GM12878 (cell line): ENCODE measurements at regions not wholly inside any gene's neighbourhood (a gene's known extent, or its start where the extent isn't known, plus 50 kb on each side); places are given as distances from the start of the nearest gene placed in this dataset.

Experiments
- ATAC-seq: fragments of 200-7000 bp; cut with Tn5 transposase; 3 replicates; pipeline ENCODE4 v1.9.1; 2020; ENCODE audit warnings: mild to moderate bottlenecking, moderate library complexity
- BruUV-seq: library from RNA; stranded (reverse); fragments of 400-500 nt; replicated peaks from 2 replicates; lab custom pipeline; 2021; lab: Mats Ljungman, UMichigan
- CTCF ChIA-PET: fragments of 300-600 bp; sonication (Branson Sonifier 250); formaldehyde crosslinking; extraction: SDS; loops from one replicate; lab custom pipeline; 2021; ENCODE audit warnings: inconsistent platforms; lab: Yijun Ruan, JAX
- POLR2A ChIA-PET: fragments of 350-600 bp; formaldehyde crosslinking; extraction: SDS; loops from one replicate; lab custom pipeline; 2021; ENCODE audit warnings: inconsistent platforms; lab: Charles Lee
- RAD21 ChIA-PET: fragments of 300-600 bp; sonication (Branson Sonifier 250); formaldehyde crosslinking; loops from one replicate; lab custom pipeline; 2023; ENCODE audit warnings: antibody characterized with exemption; ENCODE audit not compliant: unreplicated experiment; lab: Charles Lee
- SMC1A ChIA-PET: fragments of 300-600 bp; sonication (Branson Sonifier 250); formaldehyde crosslinking; loops from one replicate; lab custom pipeline; 2023; ENCODE audit not compliant: unreplicated experiment, uncharacterized antibody; lab: Charles Lee
- DNase-seq: peaks from one replicate; pipeline ENCODE4 v3.0.0-alpha.2; 2011; ENCODE audit warnings: low read depth, low spot score
- FAIRE-seq: peaks from 3 replicates; lab custom pipeline; 2011; peaks lifted over from hg19 to GRCh38; lab: Jason Lieb, UNC
- H2AFZ ChIP-seq: 2 replicates; pipeline ENCODE4 v1.6.0; 2011; ENCODE audit warnings: low read depth, low read length, control low read depth; ENCODE audit not compliant: control insufficient read depth
- H3K27ac ChIP-seq: 2 replicates; pipeline ENCODE4 v1.5.1; 2011; ENCODE audit warnings: control low read depth; ENCODE audit not compliant: control insufficient read depth, insufficient read depth
- H3K27me3 ChIP-seq, 2 experiments: replicated peaks in 1 of 2; 2 replicates each; pipeline versions ENCODE4 v1.6.0 to v1.6.1; 2011; ENCODE audit warnings: low read length in 1 of 2; ENCODE audit not compliant: control insufficient read depth in 2 of 2, insufficient read depth in 2 of 2
- H3K36me3 ChIP-seq, 2 experiments: 2 replicates each; pipeline ENCODE4 v1.5.1; 2011; ENCODE audit warnings: low read length in 1 of 2; ENCODE audit not compliant: control insufficient read depth in 2 of 2, insufficient read depth in 2 of 2
- H3K4me1 ChIP-seq: 2 replicates; pipeline ENCODE4 v1.6.1; 2011; ENCODE audit warnings: mild to moderate bottlenecking, low read length, moderate library complexity, mixed read lengths; ENCODE audit not compliant: control insufficient read depth, insufficient read depth
- H3K4me2 ChIP-seq: 2 replicates; pipeline ENCODE4 v1.6.0; 2011; ENCODE audit warnings: control low read depth; ENCODE audit not compliant: control insufficient read depth, insufficient read depth
- H3K4me3 ChIP-seq: fragments of 200-600 bp; sonication (generic); 2 replicates; pipeline ENCODE4 v1.5.1; 2016
- H3K79me2 ChIP-seq: 2 replicates; pipeline ENCODE4 v1.6.0; 2011; ENCODE audit warnings: low read length; ENCODE audit not compliant: control insufficient read depth, insufficient read depth
- H3K9ac ChIP-seq: 2 replicates; pipeline ENCODE4 v1.8.0; 2011; ENCODE audit warnings: low read length, control low read depth, mixed read lengths; ENCODE audit not compliant: control insufficient read depth, insufficient read depth
- H3K9me3 ChIP-seq: replicated peaks from 3 replicates; pipeline ENCODE4 v1.5.1; 2011; ENCODE audit warnings: mild to moderate bottlenecking, low read length; ENCODE audit not compliant: control insufficient read depth, insufficient read depth
- H4K20me1 ChIP-seq: 2 replicates; pipeline ENCODE4 v1.6.0; 2011; ENCODE audit not compliant: control insufficient read depth, insufficient read depth
- CHD4 ChIP-seq: fragments of 200-600 bp; sonication (generic); IDR thresholded peaks from 2 replicates; pipeline ENCODE4 v1.6.1; 2016; ENCODE audit warnings: mild to moderate bottlenecking
- CREB1 ChIP-seq: IDR thresholded peaks from 2 replicates; pipeline ENCODE4 v1.6.1; 2012; ENCODE audit warnings: low read depth, mild to moderate bottlenecking, inconsistent platforms
- HDGF ChIP-seq: fragments of 450-650 bp; IDR thresholded peaks from 2 replicates; pipeline ENCODE4 v1.6.1; 2016; ENCODE audit warnings: antibody characterized with exemption
- MEF2B ChIP-seq: fragments of 450-650 bp; IDR thresholded peaks from 2 replicates; pipeline ENCODE4 v1.6.1; 2018; ENCODE audit warnings: mild to moderate bottlenecking, moderate library complexity; ENCODE audit not compliant: partially characterized antibody, poor library complexity, severe bottlenecking
- MYC ChIP-seq: IDR thresholded peaks from 2 replicates; pipeline ENCODE4 v1.6.1; 2011; ENCODE audit warnings: mild to moderate bottlenecking, low read length, moderate library complexity, inconsistent platforms; ENCODE audit not compliant: insufficient read depth, insufficient replicate concordance, insufficient read length, severe bottlenecking
- NFXL1 ChIP-seq: fragments of 450-650 bp; IDR thresholded peaks from 2 replicates; pipeline ENCODE4 v1.6.1; 2017; ENCODE audit warnings: antibody characterized with exemption, mild to moderate bottlenecking, borderline replicate concordance
- SPI1 ChIP-seq: IDR thresholded peaks from 2 replicates; pipeline ENCODE4 v1.6.1; 2011; ENCODE audit warnings: low read depth, mild to moderate bottlenecking, low read length, moderate library complexity, borderline replicate concordance; ENCODE audit not compliant: insufficient read depth
- SUZ12 ChIP-seq: fragments of 200-600 bp; sonication (generic); IDR thresholded peaks from one replicate; pipeline ENCODE4 v1.6.1; 2018; ENCODE audit warnings: antibody characterized with exemption, mild to moderate bottlenecking; ENCODE audit not compliant: unreplicated experiment
- WGBS: methylation state at CpG from one replicate; pipeline ENCODE4 v1.1.6; 2016; ENCODE audit warnings: low lambda C conversion rate; ENCODE audit not compliant: insufficient replicate concordance, insufficient coverage; ENCODE audit errors: missing lambda C conversion rate; 5-methylcytosine and 5-hydroxymethylcytosine counted together
- in situ Hi-C: fragments of 300-500 bp; cut with MboI; formaldehyde crosslinking; loops from 9 replicates; pipeline ENCODE4 v1.14.3; 2018; ENCODE audit warnings: mixed read lengths
- intact Hi-C: fragments of 100-400 bp; cut with micrococcal nuclease; formaldehyde crosslinking; loops from one replicate; pipeline ENCODE4 v1.14.2; 2022; ENCODE audit not compliant: unreplicated experiment
- TF ChIP-seq, protein P1 (sequence below): IDR thresholded peaks from 2 replicates; pipeline ENCODE4 v1.6.1; 2012; ENCODE audit warnings: mild to moderate bottlenecking, low read depth, low read length
- TF ChIP-seq, protein P2 (sequence below): IDR thresholded peaks from 2 replicates; pipeline ENCODE4 v1.6.1; 2012; ENCODE audit warnings: low read length, inconsistent platforms
- TF ChIP-seq, protein P3 (sequence below): fragments of 450-650 bp; IDR thresholded peaks from 2 replicates; pipeline ENCODE4 v1.6.1; 2017; ENCODE audit warnings: borderline replicate concordance
- TF ChIP-seq, protein P4 (sequence below): fragments of 450-650 bp; IDR thresholded peaks from 2 replicates; pipeline ENCODE4 v1.6.1; 2017; ENCODE audit warnings: mild to moderate bottlenecking

DNA sequence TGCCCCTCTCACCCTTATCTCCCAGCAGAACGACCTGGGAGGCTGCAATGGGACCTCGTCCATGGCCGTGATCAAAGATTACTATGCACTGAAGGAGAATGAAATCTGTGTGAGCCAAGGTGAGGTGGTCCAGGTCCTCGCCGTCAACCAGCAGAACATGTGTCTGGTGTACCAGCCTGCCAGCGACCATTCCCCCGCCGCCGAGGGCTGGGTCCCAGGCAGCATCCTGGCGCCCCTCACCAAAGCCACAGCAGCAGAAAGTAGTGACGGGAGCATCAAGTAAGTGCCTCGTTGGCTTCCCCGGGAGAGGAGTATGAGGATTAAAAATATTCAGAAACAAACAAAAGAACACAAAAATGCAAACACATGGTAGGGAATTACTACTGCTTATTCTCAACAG is 55.9 kb upstream of the UMPS start:
- POLR2A ChIA-PET: no interaction called here
- no peaks in the 10 kb centered on the region for H3K36me3 ChIP-seq
- CTCF ChIA-PET: no interaction called here
- RAD21 ChIA-PET: no interaction called here
- FAIRE-seq (no peak), ATAC-seq (no peak), DNase-seq (no peak)
- no peaks in the 10 kb centered on the region for H3K27me3 ChIP-seq
- no peaks in the 10 kb centered on the region for H3K9me3 ChIP-seq
- no peak overlapping the region for H3K27ac ChIP-seq
- 64% methylated on average over 13 of the region's 13 CpGs for WGBS
- in situ Hi-C loops: no loop called here
- SMC1A ChIA-PET: no interaction called here
- no peaks in the 10 kb centered on the region for H3K79me2 ChIP-seq
- no peaks in the 10 kb centered on the region for H3K4me1 ChIP-seq
- no TSS peak for BruUV-seq
- intact Hi-C loops: no loop called here
- no peak overlapping the region for H3K4me3 ChIP-seq
- H2AFZ ChIP-seq: no peak overlapping the region
- H4K20me1 ChIP-seq: no peaks in the 10 kb centered on the region
- no peak overlapping the region for H3K4me2 ChIP-seq
- no peak overlapping the region for H3K9ac ChIP-seq
- TF ChIP-seq NFXL1 (no peak), MEF2B (no peak), MYC (no peak), SUZ12 (no peak), HDGF (no peak), SPI1 (no peak), CREB1 (no peak), CHD4 (no peak)
- TF ChIP-seq, protein P1, sequence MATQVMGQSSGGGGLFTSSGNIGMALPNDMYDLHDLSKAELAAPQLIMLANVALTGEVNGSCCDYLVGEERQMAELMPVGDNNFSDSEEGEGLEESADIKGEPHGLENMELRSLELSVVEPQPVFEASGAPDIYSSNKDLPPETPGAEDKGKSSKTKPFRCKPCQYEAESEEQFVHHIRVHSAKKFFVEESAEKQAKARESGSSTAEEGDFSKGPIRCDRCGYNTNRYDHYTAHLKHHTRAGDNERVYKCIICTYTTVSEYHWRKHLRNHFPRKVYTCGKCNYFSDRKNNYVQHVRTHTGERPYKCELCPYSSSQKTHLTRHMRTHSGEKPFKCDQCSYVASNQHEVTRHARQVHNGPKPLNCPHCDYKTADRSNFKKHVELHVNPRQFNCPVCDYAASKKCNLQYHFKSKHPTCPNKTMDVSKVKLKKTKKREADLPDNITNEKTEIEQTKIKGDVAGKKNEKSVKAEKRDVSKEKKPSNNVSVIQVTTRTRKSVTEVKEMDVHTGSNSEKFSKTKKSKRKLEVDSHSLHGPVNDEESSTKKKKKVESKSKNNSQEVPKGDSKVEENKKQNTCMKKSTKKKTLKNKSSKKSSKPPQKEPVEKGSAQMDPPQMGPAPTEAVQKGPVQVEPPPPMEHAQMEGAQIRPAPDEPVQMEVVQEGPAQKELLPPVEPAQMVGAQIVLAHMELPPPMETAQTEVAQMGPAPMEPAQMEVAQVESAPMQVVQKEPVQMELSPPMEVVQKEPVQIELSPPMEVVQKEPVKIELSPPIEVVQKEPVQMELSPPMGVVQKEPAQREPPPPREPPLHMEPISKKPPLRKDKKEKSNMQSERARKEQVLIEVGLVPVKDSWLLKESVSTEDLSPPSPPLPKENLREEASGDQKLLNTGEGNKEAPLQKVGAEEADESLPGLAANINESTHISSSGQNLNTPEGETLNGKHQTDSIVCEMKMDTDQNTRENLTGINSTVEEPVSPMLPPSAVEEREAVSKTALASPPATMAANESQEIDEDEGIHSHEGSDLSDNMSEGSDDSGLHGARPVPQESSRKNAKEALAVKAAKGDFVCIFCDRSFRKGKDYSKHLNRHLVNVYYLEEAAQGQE: no peak
- TF ChIP-seq, protein P2, sequence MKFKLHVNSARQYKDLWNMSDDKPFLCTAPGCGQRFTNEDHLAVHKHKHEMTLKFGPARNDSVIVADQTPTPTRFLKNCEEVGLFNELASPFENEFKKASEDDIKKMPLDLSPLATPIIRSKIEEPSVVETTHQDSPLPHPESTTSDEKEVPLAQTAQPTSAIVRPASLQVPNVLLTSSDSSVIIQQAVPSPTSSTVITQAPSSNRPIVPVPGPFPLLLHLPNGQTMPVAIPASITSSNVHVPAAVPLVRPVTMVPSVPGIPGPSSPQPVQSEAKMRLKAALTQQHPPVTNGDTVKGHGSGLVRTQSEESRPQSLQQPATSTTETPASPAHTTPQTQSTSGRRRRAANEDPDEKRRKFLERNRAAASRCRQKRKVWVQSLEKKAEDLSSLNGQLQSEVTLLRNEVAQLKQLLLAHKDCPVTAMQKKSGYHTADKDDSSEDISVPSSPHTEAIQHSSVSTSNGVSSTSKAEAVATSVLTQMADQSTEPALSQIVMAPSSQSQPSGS: no peak
- TF ChIP-seq, protein P3, sequence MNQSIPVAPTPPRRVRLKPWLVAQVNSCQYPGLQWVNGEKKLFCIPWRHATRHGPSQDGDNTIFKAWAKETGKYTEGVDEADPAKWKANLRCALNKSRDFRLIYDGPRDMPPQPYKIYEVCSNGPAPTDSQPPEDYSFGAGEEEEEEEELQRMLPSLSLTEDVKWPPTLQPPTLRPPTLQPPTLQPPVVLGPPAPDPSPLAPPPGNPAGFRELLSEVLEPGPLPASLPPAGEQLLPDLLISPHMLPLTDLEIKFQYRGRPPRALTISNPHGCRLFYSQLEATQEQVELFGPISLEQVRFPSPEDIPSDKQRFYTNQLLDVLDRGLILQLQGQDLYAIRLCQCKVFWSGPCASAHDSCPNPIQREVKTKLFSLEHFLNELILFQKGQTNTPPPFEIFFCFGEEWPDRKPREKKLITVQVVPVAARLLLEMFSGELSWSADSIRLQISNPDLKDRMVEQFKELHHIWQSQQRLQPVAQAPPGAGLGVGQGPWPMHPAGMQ: no peak
- TF ChIP-seq, protein P4, sequence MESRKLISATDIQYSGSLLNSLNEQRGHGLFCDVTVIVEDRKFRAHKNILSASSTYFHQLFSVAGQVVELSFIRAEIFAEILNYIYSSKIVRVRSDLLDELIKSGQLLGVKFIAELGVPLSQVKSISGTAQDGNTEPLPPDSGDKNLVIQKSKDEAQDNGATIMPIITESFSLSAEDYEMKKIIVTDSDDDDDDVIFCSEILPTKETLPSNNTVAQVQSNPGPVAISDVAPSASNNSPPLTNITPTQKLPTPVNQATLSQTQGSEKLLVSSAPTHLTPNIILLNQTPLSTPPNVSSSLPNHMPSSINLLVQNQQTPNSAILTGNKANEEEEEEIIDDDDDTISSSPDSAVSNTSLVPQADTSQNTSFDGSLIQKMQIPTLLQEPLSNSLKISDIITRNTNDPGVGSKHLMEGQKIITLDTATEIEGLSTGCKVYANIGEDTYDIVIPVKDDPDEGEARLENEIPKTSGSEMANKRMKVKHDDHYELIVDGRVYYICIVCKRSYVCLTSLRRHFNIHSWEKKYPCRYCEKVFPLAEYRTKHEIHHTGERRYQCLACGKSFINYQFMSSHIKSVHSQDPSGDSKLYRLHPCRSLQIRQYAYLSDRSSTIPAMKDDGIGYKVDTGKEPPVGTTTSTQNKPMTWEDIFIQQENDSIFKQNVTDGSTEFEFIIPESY: no peak
